Stimulated activated memory B cell treated with anti-CD40 and anti-IgM and Interleukin-4, amounts not matched to agents 10 μg/mL and 1 μg/mL and 100 μg/mL, for 72 hours (primary cell): ENCODE measurements at regions not wholly inside any gene's neighbourhood (a gene's known extent, or its start where the extent isn't known, plus 50 kb on each side); places are given as distances from the start of the nearest gene placed in this dataset.

ENCODE experiments used
- ATAC-seq: fragments of 150-1000 bp; cut with Tn5 transposase; 2 replicates; pipeline ENCODE4 v1.10.0; 2021
- H3K27ac Mint-ChIP-seq: one replicate; pipeline ENCODE4 v1.8.0; 2022; ENCODE audit warnings: mild to moderate bottlenecking, mixed read lengths
- H3K27me3 Mint-ChIP-seq: one replicate; pipeline ENCODE4 v1.8.0; 2022; ENCODE audit warnings: mixed read lengths
- H3K36me3 Mint-ChIP-seq: one replicate; pipeline ENCODE4 v1.8.0; 2022; ENCODE audit warnings: mixed read lengths
- H3K4me1 Mint-ChIP-seq: one replicate; pipeline ENCODE4 v1.8.0; 2022; ENCODE audit warnings: mixed read lengths
- H3K4me3 Mint-ChIP-seq: one replicate; pipeline ENCODE4 v1.8.0; 2022; ENCODE audit warnings: mild to moderate bottlenecking, moderate library complexity, mixed read lengths
- H3K9me3 Mint-ChIP-seq: one replicate; pipeline ENCODE4 v1.8.0; 2022; ENCODE audit warnings: mixed read lengths

DNA sequence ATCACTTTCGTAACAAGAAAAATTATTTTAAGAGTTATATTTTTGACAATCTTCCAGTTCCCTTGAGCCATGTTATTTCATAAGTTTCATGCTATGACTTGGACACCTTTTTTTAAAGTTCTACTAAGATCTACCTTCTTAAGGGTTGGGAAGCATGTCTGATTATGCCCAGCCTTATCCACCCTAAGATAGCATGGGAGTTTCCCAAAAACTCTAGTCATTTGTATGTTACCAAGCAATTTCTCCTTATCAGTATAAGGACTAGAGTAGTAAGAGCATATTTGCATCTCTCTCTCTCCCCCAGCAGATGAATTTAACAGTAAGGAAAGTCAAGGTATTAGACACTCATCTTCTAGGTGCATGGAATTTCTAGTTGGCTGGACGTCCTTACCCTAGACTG is 85.1 kb upstream of the NTRK3 start:
- Mint-ChIP-seq H3K27ac (no peak overlapping the region), H3K4me1 (no peaks in the 10 kb centered on the region)

DNA sequence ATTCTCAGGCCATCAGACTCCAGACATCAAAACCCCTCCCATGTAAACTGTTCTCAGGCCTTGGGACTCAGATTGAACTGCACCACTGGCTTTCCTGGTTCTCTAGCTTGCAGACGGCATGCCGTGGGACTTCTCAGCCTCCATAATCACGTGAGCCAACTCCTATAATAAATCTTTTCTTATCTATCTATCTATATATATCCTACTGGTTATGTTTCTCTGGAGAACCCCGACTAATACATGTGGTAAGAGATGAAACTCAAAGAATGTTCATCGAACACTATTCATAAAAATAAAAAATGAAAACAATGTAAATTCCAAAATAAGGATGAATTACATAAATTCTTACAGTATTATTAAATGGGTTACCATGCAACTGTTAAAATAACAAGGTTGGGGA is 84.5 kb upstream of the NTRK3 start:
- Mint-ChIP-seq H3K36me3 (no peaks in the 10 kb centered on the region), H3K27ac (no peak overlapping the region), H3K4me1 (no peaks in the 10 kb centered on the region), H3K27me3 (no peaks in the 10 kb centered on the region), H3K4me3 (no peak overlapping the region), H3K9me3 (no peaks in the 10 kb centered on the region)
- ATAC-seq = no peak

More for the DNA sequence above, 85.1 kb upstream of the NTRK3 start:
- Mint-ChIP-seq H3K36me3 (no peaks in the 10 kb centered on the region), H3K9me3 (no peaks in the 10 kb centered on the region), H3K4me3 (no peak overlapping the region), H3K27me3 (no peaks in the 10 kb centered on the region)
- no peak for ATAC-seq

DNA sequence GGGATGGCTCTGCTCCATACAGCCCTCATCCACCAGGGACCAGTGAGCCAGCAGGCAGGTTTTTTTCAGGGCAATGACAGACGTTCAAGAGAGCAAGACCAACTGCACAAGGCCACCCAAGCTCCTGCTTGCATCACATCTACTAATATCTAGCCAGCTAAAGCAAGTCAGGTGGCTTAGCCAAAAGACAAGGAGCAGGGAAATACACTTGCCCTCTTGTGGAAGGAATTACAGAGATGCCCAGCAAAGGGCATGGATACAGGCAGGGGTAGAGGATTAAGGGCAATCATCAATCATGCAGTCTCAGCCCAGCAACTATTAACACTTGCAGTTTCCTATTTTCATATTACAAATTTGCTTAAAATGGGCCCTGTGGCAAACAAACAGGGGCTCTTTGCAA is 81.5 kb upstream of the NTRK3 start:
- H3K27ac Mint-ChIP-seq = no peak overlapping the region
- no peak overlapping the region for H3K4me3 Mint-ChIP-seq
- ATAC-seq = no peak
- H3K27me3 Mint-ChIP-seq = peaks cover 15% of the 10 kb centered on the region
- no peaks in the 10 kb centered on the region for H3K36me3 Mint-ChIP-seq
- H3K9me3 Mint-ChIP-seq = no peaks in the 10 kb centered on the region
- no peaks in the 10 kb centered on the region for H3K4me1 Mint-ChIP-seq

DNA sequence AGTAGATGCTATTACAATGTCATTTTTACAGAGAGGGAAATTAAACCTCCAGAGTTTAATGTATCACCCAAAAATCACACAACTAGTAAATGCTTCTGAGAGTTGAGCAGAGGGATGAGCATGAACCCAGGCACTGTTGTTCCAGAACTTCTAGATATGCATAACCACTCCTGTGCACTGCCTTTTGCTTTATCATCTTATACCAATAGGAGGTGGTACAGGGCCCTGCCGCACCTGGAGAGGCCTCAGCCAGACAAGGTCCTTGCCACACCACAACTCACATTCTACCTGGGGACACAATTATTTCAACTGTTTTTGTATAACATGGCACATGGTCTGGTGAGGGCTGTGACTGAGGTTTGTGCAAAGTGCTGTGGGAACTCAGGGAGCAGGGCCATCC is 78.5 kb upstream of the NTRK3 start:
- ATAC-seq = no peak
- H3K4me3 Mint-ChIP-seq = no peak overlapping the region
- no peaks in the 10 kb centered on the region for H3K4me1 Mint-ChIP-seq
- no peaks in the 10 kb centered on the region for H3K9me3 Mint-ChIP-seq
- no peaks in the 10 kb centered on the region for H3K36me3 Mint-ChIP-seq
- H3K27me3 Mint-ChIP-seq = peaks cover 23% of the 10 kb centered on the region
- no peak overlapping the region for H3K27ac Mint-ChIP-seq

DNA sequence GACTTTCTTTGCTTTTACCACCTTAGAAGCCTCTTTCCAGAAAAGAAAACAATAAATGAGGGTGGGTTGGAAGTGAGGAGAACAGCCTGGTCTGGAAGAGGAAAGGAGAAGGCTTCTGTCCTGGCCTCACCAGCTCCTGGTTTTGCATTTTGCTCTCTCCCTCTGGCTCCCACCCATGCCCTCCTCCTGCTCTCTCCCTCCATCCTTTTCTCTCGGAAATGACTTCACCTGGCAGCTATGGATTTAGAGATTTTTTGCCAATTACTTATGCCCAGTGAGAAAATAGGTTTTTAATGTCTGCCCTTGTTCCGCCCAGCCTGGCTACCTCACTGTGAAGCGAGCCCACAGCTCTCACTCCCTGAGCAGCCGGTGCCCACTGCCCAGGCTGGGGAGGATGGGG is 77.9 kb upstream of the NTRK3 start:
- no peak for ATAC-seq
- Mint-ChIP-seq H3K9me3 (no peaks in the 10 kb centered on the region), H3K27me3 (peaks cover 23% of the 10 kb centered on the region), H3K36me3 (no peaks in the 10 kb centered on the region), H3K4me1 (no peaks in the 10 kb centered on the region), H3K4me3 (no peak overlapping the region), H3K27ac (no peak overlapping the region)

DNA sequence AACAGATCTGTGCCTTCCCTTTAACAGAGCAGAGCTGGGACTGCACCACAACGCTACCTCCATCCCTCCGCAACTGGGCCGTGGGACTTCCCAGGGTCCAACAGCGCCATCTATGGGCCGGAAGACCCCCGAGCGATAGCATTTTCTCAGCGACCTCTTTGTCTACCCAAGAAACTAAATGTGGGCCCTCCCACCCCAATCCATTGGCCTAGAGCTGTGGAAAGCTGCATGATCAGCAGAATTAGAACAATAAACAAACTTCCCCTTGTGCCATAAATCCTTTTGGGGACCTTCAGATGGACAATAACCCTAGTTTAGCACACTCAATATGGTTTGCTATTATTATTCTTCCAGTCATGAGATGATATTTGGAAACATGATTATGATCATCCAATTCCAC is 74.8 kb upstream of the NTRK3 start:
- peaks cover 23% of the 10 kb centered on the region for H3K27me3 Mint-ChIP-seq
- no peaks in the 10 kb centered on the region for H3K36me3 Mint-ChIP-seq
- H3K27ac Mint-ChIP-seq = no peak overlapping the region
- ATAC-seq = no peak
- H3K9me3 Mint-ChIP-seq = no peaks in the 10 kb centered on the region
- H3K4me3 Mint-ChIP-seq = no peak overlapping the region
- H3K4me1 Mint-ChIP-seq = no peaks in the 10 kb centered on the region

DNA sequence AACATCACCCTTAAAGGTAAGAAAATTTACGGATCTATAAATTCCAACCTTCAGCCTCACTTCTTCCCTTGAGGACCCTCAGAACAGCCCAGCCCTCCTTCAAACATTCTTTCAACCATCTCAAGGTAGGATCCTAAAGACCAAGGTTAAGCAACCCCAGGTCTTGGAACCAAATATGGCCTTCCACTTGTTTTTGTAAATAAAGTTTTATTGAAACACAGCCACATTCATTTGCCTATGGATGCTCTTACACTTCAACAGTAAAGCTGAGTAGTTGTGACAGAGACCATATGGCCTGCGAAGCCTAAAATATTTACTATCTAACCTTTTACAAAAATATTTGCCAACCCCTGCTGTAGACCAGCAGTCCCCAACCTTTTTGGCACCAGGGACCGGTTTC is 70.4 kb upstream of the NTRK3 start:
- Mint-ChIP-seq H3K4me3 (no peak overlapping the region), H3K4me1 (no peaks in the 10 kb centered on the region), H3K9me3 (no peaks in the 10 kb centered on the region), H3K27me3 (no peaks in the 10 kb centered on the region), H3K27ac (no peak overlapping the region), H3K36me3 (no peaks in the 10 kb centered on the region)
- no peak for ATAC-seq

DNA sequence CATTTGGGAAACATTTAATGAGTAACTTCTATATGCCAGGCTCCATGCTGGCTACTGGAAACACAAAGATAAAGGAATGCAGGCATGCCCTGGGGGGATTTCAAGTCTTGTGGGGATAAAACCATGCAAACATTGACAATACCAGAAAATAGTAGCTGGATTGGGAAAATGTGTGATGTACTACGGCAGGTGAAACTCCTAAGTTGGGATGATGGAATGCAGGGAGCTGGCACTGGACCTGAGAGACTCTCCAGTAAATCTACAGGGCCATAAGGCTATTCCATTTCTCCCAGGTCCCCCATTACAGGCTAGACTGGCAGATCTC is 68.2 kb upstream of the NTRK3 start:
- Mint-ChIP-seq H3K9me3 (peaks cover 7% of the 10 kb centered on the region), H3K27me3 (no peaks in the 10 kb centered on the region), H3K4me3 (no peak overlapping the region), H3K36me3 (no peaks in the 10 kb centered on the region), H3K27ac (no peak overlapping the region), H3K4me1 (no peaks in the 10 kb centered on the region)
- no peak for ATAC-seq

DNA sequence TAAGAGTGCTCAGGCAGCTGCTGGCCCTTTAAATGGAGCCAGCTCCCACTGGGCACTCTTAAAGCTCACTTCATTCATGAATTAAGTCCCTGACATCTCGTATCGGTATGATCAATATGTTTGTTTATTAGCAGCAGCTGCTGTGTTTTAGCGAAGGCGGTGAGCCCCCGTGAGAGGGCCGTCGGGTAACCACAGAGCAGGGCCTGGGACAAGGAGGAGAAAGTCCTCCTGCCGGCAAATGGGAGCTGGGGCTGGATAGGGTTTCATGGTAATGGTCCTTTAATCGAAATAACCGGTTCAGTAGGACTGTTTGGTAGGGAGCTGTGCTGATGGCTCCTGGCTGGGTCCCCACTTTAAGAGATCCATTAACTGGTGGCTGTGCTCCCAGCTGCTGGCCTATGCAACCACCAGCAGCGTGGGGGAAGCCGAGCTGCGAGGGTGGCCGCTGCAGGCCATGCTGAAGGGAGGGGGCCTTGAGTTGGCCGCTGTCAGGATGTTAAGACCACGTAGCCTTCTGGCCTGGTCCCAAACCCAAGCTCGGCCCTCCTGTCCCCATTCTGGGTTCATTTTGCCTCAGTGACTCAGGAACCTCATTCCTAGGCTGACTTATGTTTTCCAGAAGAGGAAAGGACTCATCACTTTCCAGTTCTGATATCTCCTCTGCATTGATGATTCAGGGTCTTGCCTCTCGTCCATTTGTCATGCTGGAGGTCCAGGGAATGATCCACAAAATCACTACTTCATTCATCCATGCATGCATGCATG is 67.6 kb upstream of the NTRK3 start:
- no peaks in the 10 kb centered on the region for H3K4me1 Mint-ChIP-seq
- no peaks in the 10 kb centered on the region for H3K27me3 Mint-ChIP-seq
- no peak overlapping the region for H3K27ac Mint-ChIP-seq

DNA sequence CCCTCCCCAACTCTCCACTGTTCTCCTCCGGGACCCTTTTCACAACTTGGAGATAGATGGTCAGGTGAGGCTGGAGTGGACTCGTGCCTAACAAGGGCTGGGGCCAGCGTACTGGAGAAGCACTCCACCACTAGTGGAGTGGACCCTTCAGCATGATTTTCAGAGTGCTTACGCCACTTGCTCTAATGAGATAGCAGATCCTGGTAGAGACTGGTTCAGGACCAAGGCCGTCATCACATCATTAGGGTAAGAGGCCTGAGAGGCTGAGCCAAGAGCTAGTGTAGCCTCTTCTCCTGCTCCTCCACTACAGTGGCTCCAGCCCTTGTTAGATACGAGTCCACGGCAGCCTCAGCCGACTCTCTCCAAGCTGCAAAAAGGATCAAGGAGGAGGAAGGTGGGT is 66.9 kb upstream of the NTRK3 start:
- ATAC-seq = no peak
- no peak overlapping the region for H3K4me3 Mint-ChIP-seq
- H3K27ac Mint-ChIP-seq = no peak overlapping the region
- no peaks in the 10 kb centered on the region for H3K4me1 Mint-ChIP-seq
- H3K9me3 Mint-ChIP-seq = peaks cover 7% of the 10 kb centered on the region
- H3K36me3 Mint-ChIP-seq = no peaks in the 10 kb centered on the region
- no peaks in the 10 kb centered on the region for H3K27me3 Mint-ChIP-seq

More for the DNA sequence above, 67.6 kb upstream of the NTRK3 start:
- Mint-ChIP-seq H3K9me3 (peaks cover 7% of the 10 kb centered on the region), H3K4me3 (no peak overlapping the region), H3K36me3 (no peaks in the 10 kb centered on the region)
- ATAC-seq = no peak

DNA sequence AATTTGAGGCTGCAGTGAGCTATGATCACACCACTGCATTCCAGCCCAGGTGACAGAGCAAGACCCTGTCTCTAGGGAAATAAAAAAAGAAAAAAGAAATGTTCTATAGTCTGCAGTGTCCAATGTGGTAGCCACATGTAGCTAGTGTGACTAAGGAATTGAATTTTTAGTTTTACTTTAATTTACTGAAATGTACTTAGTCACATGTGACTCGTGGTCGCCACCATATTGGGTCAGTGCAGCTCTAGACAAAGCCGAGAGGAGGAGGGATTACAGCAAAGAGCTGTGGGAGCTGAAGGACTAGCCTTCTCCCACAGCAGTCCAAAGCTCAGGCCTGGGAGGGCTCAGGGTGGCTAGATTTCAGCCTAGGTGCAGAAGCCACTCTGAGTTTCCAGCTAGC is 65.9 kb upstream of the NTRK3 start:
- H3K4me3 Mint-ChIP-seq = no peak overlapping the region
- H3K27ac Mint-ChIP-seq = no peak overlapping the region
- no peaks in the 10 kb centered on the region for H3K27me3 Mint-ChIP-seq
- H3K9me3 Mint-ChIP-seq = peaks cover 7% of the 10 kb centered on the region
- H3K4me1 Mint-ChIP-seq = no peaks in the 10 kb centered on the region
- no peak for ATAC-seq
- no peaks in the 10 kb centered on the region for H3K36me3 Mint-ChIP-seq

DNA sequence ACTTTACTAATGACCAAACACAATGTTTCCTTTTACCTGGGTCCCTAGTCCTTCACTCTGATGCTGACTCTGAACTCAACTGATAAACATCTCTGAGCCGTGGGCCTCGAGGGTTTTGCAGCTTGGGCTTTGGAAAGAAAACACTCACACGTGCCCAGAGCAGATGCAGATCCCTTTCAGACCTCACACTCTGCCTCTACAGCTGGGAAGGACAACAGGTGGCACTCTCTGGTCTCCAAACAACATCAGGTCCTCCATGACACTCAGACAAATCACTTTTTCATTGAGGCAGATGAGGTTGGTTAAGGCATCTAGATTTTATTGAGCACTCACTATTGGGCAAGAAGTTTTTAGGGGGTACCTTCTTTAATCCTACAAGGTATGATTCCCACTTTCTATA is 64.7 kb upstream of the NTRK3 start:
- H3K9me3 Mint-ChIP-seq = peaks cover 7% of the 10 kb centered on the region
- H3K4me3 Mint-ChIP-seq = no peak overlapping the region
- H3K27me3 Mint-ChIP-seq = no peaks in the 10 kb centered on the region
- no peaks in the 10 kb centered on the region for H3K4me1 Mint-ChIP-seq
- H3K36me3 Mint-ChIP-seq = no peaks in the 10 kb centered on the region
- no peak overlapping the region for H3K27ac Mint-ChIP-seq
- no peak for ATAC-seq

DNA sequence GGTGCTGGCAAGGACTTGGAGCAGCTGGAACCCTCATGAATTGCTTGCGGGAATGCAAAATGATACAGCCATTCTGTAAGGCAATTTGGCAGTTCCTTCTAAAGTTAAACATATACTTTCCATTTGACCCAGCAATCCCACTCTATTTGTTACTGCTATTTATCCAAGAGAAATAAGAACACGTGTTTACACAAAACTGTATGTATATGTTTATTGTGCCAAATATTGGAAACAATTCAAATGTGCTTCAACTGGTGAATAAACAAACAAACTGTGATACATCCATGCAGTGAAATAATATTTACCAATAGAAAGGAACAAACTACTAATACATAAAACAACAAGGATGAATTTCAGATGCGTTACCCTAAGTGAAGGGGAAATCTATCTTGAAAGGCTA is 60.0 kb upstream of the NTRK3 start:
- peaks cover 17% of the 10 kb centered on the region for H3K9me3 Mint-ChIP-seq
- H3K27me3 Mint-ChIP-seq = no peaks in the 10 kb centered on the region
- H3K27ac Mint-ChIP-seq = no peak overlapping the region
- H3K4me3 Mint-ChIP-seq = no peak overlapping the region
- ATAC-seq = no peak
- H3K4me1 Mint-ChIP-seq = no peaks in the 10 kb centered on the region
- no peaks in the 10 kb centered on the region for H3K36me3 Mint-ChIP-seq

DNA sequence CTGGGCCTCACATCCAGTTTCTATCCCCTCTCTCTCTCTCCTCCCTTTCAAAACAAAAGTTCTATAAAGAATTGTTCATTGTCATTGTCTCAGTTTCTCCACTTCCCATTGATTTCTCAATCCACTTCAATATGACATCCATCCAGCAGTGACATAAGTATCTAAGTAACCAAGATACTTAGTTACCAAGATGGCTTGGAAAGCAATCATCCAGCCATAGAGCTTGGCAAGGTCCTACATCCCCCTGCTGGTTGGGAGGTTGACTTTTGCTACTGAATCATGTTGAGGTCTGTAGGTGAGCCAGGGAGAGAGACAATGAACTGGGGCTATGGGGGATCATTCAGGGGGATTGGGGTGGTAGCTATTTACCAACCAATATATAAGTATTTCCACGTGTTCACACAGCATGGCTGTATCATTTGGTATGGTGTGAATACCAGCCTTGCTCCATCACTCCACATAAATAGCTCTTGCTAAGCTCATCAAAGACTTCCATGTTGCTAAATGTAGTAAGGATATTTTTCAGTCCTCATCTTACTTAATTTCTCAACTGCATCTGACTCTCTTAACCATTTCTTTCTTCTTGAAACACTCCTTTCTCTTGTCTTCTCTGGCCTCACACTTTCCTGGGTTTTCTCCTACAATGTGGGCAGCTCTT is 58.8 kb upstream of the NTRK3 start:
- no peak for ATAC-seq
- H3K36me3 Mint-ChIP-seq = no peaks in the 10 kb centered on the region
- no peaks in the 10 kb centered on the region for H3K4me1 Mint-ChIP-seq

DNA sequence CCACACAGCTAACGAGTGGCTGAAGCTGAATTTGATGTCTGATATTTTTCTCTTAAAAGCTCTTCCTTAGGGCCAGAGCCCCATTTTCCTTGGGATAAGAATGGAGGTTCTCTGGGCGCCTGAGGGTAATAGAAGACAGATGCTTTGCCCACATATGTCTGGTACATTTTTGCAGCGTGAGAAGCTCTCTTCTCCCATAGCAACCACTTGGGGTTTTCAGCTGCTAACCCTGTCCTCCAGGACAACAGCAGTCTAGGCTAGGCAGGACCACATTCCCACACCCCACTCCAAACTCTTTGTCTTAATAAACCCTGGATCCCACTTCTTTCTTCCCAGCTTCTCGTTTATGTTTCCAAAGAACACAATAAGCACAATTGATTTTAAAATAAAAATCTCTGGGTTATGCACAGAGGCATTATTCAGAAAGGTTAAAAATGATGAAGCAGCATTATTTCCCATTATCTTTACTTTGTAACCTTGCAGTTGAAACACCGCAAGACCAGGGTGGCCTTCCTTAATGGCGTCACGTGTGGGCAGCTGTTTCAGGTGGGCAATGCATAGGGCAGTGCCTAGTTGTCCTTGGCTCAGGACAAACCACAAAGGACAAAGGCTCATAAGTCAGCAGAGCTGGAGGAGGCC is 56.5 kb upstream of the NTRK3 start:
- Mint-ChIP-seq H3K27me3 (no peaks in the 10 kb centered on the region), H3K4me3 (no peak overlapping the region), H3K36me3 (no peaks in the 10 kb centered on the region), H3K27ac (no peak overlapping the region), H3K4me1 (no peaks in the 10 kb centered on the region), H3K9me3 (peaks cover 10% of the 10 kb centered on the region)
- no peak for ATAC-seq

More for the DNA sequence above, 58.8 kb upstream of the NTRK3 start:
- Mint-ChIP-seq H3K4me3 (no peak overlapping the region), H3K27me3 (no peaks in the 10 kb centered on the region), H3K9me3 (peaks cover 10% of the 10 kb centered on the region), H3K27ac (no peak overlapping the region)

DNA sequence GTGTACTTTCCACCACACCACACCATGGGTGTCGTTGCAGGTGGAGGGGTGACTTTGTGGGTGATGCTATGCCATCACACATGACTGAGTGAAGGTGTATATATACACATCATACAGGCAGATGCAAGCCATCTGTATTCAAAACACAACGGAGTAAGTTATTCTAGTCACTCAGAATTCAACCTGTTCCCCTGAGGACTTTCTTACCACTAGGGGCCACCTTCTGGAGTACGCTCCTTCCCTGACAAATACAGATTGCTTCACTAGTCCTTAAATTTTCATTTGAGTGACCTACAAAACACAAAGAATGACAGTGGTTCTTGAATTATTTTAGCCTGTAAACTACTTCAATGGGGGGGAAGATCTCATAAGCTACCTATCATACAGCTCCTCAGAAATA is 52.8 kb upstream of the NTRK3 start:
- peaks cover 9% of the 10 kb centered on the region for H3K27me3 Mint-ChIP-seq
- ATAC-seq = no peak

More for the DNA sequence above, 52.8 kb upstream of the NTRK3 start:
- Mint-ChIP-seq H3K36me3 (no peaks in the 10 kb centered on the region), H3K9me3 (peaks cover 3% of the 10 kb centered on the region), H3K4me3 (no peak overlapping the region), H3K27ac (no peak overlapping the region), H3K4me1 (no peaks in the 10 kb centered on the region)
